Esophagus squamous epithelium (tissue), 5 donors: ENCODE measurements at regions not wholly inside any gene's neighbourhood (a gene's known extent, or its start where the extent isn't known, plus 50 kb on each side); places are given as distances from the start of the nearest gene placed in this dataset.

Source experiments
- DNase-seq: peaks from one replicate; lab custom pipeline; 2025; lab: John Stamatoyannopoulos, UW
- H3K27ac ChIP-seq, 4 donors: fragments of 200-600 bp; sonication (generic); one replicate each; pipeline ENCODE4 v1.5.1; 2016 to 2019; ENCODE audit warnings: mild to moderate bottlenecking in 1 of 4
- H3K27me3 ChIP-seq, 4 donors: fragments of 200-600 bp; sonication (generic); 1 replicate in 3 of 4; 2 replicates in 1 of 4; pipeline versions ENCODE4 v1.5.1 to v1.6.0; 2017 to 2021; ENCODE audit warnings: antibody characterized with exemption in 1 of 4
- H3K36me3 ChIP-seq, 3 donors: fragments of 200-600 bp; sonication (generic); one replicate each; pipeline ENCODE4 v1.5.1; 2016 to 2019
- H3K4me1 ChIP-seq, 3 donors: fragments of 200-600 bp; sonication (generic); one replicate each; pipeline ENCODE4 v1.5.1; 2017 to 2019
- H3K4me3 ChIP-seq, 4 donors: fragments of 200-600 bp; sonication (generic); 1 replicate in 3 of 4; 2 replicates in 1 of 4; pipeline ENCODE4 v1.5.1; 2016 to 2019; ENCODE audit warnings: mild to moderate bottlenecking in 2 of 4, moderate library complexity in 1 of 4
- H3K9me3 ChIP-seq, 3 donors: fragments of 200-600 bp; sonication (generic); one replicate each; pipeline ENCODE4 v1.5.1; 2016 to 2019
- CTCF ChIP-seq, 6 experiments: fragments of 450-650 bp in 4 of 6; fragments of 200-600 bp in 2 of 6; sonication (generic) in 2 of 6; IDR thresholded peaks; one replicate each; pipeline ENCODE4 v1.5.1; 2016 to 2019; ENCODE audit warnings: antibody characterized with exemption in 6 of 6, mild to moderate bottlenecking in 4 of 6, moderate library complexity in 4 of 6
- POLR2A ChIP-seq, 4 donors: fragments of 450-650 bp; IDR thresholded peaks; one replicate each; pipeline ENCODE4 v1.6.1; 2017; ENCODE audit warnings: antibody characterized with exemption in 4 of 4, mild to moderate bottlenecking in 4 of 4, moderate library complexity in 3 of 4
- WGBS, 2 donors: methylation state at CpG; one replicate each; pipeline ENCODE4 v1.1.5; 2018; 5-methylcytosine and 5-hydroxymethylcytosine counted together
- intact Hi-C: fragments of 100-400 bp; cut with DNase I; formaldehyde crosslinking; loops from one replicate; pipeline ENCODE4 v1.15.0; 2022
- donor health status: DM: yes; HTN: yes; CAD: no.

DNA sequence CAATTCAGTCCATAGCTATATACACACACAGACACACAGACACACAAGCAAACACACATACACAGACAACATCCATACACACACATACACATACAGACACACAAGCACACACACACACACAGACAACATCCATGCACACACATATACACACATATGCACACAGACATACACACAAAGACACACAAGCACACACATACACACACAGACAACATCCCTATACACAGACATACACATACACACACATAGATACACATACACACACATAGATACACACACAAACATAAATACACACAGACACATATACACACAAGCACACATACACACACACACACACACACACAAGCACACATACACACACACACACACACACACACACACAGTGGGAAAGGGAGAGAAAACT is 254.8 kb downstream of the VRK1 start:
- no peak overlapping the region for H3K27ac ChIP-seq
- no peaks in the 10 kb centered on the region for H3K36me3 ChIP-seq
- no peaks in the 10 kb centered on the region for H3K9me3 ChIP-seq
- TF ChIP-seq POLR2A (IDR thresholded peaks at IDR 0.05) (no peak), CTCF (IDR thresholded peaks at IDR 0.05) (no peak)
- DNase-seq = no peak
- H3K4me3 ChIP-seq = no peak overlapping the region
- peaks cover 0 to 7% (median 0%) of the 10 kb centered on the region in 4 donors for H3K27me3 ChIP-seq
- intact Hi-C loops = no loop called here
- H3K4me1 ChIP-seq = peaks cover 0 to 17% (median 0%) of the 10 kb centered on the region in 3 donors

DNA sequence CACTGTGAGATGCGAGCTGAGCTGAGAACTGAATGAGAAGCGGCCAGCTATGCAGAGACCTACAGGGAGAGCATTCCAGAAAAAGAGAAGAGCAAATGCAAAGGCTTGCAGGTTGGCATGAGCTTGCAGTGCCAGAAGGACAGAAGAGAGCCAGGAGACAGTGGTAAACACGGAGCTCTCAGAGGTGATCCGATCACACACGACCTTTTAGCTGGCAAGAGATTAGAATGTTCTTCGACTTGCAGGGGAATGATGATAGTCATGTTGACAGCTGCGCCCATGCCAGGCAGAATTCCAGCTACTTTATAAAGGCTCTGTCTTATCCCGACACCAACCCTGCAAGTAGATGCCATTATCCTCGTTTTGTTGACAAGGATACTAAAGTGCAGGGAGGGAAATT is 256.8 kb downstream of the VRK1 start:
- no peaks in the 10 kb centered on the region for H3K36me3 ChIP-seq
- H3K27me3 ChIP-seq = peaks cover 0 to 15% (median 0%) of the 10 kb centered on the region in 4 donors
- no peaks in the 10 kb centered on the region for H3K9me3 ChIP-seq
- TF ChIP-seq CTCF (IDR thresholded peaks at IDR 0.05) = no peak
- TF ChIP-seq POLR2A (IDR thresholded peaks at IDR 0.05) = no peak
- no peak overlapping the region for H3K4me3 ChIP-seq
- H3K4me1 ChIP-seq = peaks cover 0 to 17% (median 0%) of the 10 kb centered on the region in 3 donors
- no peak for DNase-seq
- 52 to 56% methylated on average over 9 of the region's 9 CpGs for WGBS, 2 donors
- no peak overlapping the region for H3K27ac ChIP-seq
- intact Hi-C loops = no loop called here

GRCh38 chr14:97055355-97055754 is 258.2 kb downstream of the VRK1 start:
- TF ChIP-seq POLR2A (IDR thresholded peaks at IDR 0.05) (no peak), CTCF (IDR thresholded peaks at IDR 0.05) (no peak)
- Histone ChIP-seq H3K27me3 (peaks cover 0 to 11% (median 0%) of the 10 kb centered on the region in 4 donors), H3K27ac (no peak overlapping the region), H3K9me3 (no peaks in the 10 kb centered on the region), H3K4me3 (no peak overlapping the region), H3K4me1 (peaks cover 0 to 17% (median 0%) of the 10 kb centered on the region in 3 donors), H3K36me3 (no peaks in the 10 kb centered on the region)
- no peak for DNase-seq
- WGBS, 2 donors = 60 to 66% methylated on average over 9 of the region's 9 CpGs
- intact Hi-C loops = no loop called here

GRCh38 chr14:97056086-97056485 is 258.9 kb downstream of the VRK1 start:
- TF ChIP-seq POLR2A (IDR thresholded peaks at IDR 0.05) (no peak), CTCF (IDR thresholded peaks at IDR 0.05) (no peak)
- no peak for DNase-seq
- no peak overlapping the region for H3K4me3 ChIP-seq
- no peaks in the 10 kb centered on the region for H3K36me3 ChIP-seq
- no peaks in the 10 kb centered on the region for H3K9me3 ChIP-seq
- intact Hi-C loops = no loop called here
- peaks cover 0 to 17% (median 0%) of the 10 kb centered on the region in 3 donors for H3K4me1 ChIP-seq
- H3K27ac ChIP-seq = no peak overlapping the region
- WGBS, 2 donors = 34 to 44% methylated on average over 4 to 6 of the region's 6 CpGs
- peaks cover 0 to 11% (median 0%) of the 10 kb centered on the region in 4 donors for H3K27me3 ChIP-seq

DNA sequence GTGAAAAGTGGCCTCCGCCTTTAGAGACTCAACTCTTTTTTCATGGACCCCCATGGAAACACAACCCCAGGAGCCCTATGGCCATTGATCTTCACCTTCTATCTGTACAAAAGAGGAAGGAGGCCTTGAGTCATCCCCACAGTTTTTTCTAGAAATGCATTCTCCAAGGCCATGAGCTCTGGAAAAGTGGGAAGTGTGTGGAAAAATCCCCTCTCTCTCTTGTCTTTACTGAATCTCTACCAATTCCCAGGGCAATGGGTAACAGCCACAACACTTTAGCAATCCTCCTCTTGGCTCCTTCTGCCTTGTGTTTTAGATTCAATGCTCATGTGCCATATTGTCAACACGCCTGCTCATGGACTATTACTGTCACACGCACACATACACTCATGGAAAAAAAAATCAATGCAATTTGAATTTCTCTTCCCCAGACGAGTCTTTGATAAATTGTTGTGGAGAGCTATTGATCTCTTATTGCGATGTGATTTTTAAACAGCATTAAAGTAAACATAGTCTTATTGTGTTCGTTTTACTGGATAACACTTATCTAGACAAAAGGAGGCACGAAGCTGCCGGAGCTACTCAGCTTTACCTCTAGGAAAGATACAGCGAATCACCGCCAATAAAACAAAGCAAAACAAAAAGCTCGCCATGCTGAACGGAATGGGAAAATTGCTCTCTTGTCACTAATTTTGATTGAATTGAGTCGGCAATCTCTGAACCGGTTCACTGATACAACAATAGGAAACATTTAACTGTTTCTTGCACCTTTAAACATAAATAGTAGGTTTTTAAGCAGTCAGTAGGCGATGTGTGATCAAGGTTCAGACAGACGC is 260.3 kb downstream of the VRK1 start:
- 86% methylated on average over 16 of the region's 16 CpGs for WGBS, 2 donors
- no peak overlapping the region for H3K4me3 ChIP-seq
- no peak overlapping the region for H3K27ac ChIP-seq
- TF ChIP-seq CTCF (IDR thresholded peaks at IDR 0.05) = no peak
- TF ChIP-seq POLR2A (IDR thresholded peaks at IDR 0.05) = no peak
- H3K4me1 ChIP-seq = peaks cover 0 to 17% (median 0%) of the 10 kb centered on the region in 3 donors
- DNase-seq = no peak
- peaks cover 0 to 11% (median 0%) of the 10 kb centered on the region in 4 donors for H3K27me3 ChIP-seq
- no peaks in the 10 kb centered on the region for H3K36me3 ChIP-seq
- H3K9me3 ChIP-seq = no peaks in the 10 kb centered on the region
- intact Hi-C loops = no loop called here
